HG03558 (cell line): ENCODE measurements at regions not wholly inside any gene's neighbourhood (a gene's known extent, or its start where the extent isn't known, plus 50 kb on each side); places are given as distances from the start of the nearest gene placed in this dataset.
"Not testable (repeated sequence)": the region's sequence is repeated elsewhere in the genome, so short reads cannot be mapped to it uniquely, and the experiment has no call there.

ENCODE experiments used
- ATAC-seq: cut with Tn5 transposase; IDR thresholded peaks from one replicate; pipeline ENCODE4 v1.9.1; 2021; ENCODE audit warnings: moderate number of reproducible peaks; ENCODE audit not compliant: unreplicated experiment; ENCODE audit errors: extremely low read depth

DNA sequence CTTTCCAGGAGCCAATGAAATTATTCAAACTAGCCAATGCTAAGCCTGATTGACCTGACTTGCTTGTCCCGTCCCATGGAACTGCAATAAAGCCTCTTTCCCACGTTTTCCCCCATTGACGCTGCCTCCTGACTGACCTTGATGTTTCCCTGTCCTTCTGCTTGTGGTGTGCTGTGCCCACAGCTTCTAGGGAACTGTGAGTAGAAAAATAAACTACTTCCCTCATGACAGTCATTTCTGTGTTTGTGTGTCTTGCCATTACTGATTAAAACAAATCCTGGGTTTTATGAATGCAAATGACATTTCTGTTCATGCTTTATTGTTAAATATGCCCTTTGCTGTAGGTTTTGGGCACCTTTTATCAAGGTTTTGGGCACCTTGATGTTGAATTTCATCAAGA lies 91.3 kb upstream of the ABI1 start:
- no peak for ATAC-seq

DNA sequence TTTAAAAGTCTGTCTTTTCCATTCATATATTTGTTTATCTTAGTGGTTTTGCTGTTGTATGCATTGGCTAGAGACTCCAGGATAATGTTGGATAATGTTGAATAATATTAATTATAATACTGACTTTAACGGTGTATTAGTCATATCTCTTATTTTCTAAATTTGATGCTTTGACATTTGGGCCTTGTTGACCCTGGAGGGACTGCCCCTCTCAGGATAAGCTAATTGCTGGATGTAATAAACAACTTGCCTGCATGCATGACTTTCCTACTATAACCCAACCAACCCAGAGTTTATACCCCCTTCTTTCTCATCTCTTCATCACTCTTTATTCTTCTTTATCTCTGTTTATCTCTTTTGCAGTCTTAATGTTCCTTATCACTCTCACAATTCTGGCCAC lies 90.9 kb upstream of the ABI1 start:
- no peak for ATAC-seq

DNA sequence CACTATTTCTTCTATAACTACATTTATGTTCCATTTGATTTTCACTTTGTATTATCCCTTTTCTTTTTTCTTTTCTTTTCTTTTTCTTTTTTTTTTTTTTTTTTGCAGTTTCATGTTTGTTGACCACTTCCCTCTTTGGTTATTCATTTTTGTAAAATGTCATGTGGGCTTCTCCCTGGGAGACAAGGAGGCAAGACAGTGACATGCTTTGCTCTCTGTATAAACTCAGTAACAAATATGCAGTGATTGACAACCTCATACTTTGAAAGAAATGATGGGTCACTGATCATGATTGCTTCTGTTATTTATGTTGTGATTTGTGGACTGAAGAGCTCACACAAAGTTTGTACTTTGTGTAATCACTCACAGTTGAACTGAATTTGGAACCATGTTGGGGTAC lies 90.2 kb upstream of the ABI1 start:
- ATAC-seq = peak; percentile 62

DNA sequence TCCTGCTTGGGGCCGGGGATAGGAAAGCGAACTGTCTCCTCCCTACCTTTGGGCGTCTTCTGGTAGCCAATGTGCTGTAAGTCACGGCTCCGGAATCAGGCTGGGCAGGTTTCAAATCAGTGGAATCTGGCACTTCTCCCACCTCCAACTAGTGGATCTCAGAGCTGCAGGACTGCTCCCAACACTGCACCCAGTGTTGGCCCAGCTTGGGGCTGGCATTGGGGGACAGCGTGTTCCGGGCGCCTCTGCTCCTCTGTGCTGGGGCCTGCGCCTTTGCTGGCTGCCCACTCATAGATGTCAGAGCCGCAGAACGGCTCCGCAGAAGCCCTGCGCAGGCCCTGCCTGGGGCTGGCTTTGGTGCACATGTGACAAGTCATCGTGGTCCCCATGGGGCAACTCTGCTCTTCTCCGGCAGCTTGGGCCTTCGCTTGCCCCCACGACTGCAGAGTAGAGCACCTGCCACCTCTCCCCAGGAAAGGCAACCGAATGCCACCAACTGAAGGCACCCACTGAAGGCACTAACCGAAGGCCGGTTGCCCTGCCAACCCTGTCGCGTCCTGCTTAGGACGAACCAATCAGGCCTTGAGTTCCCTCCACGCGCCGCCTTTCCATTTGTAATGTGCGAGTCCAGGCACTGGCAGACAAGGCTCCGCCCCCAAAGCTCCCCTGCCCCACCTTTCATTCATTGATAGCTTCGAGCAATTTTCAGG lies 85.5 kb upstream of the ABI1 start:
- no peak for ATAC-seq

DNA sequence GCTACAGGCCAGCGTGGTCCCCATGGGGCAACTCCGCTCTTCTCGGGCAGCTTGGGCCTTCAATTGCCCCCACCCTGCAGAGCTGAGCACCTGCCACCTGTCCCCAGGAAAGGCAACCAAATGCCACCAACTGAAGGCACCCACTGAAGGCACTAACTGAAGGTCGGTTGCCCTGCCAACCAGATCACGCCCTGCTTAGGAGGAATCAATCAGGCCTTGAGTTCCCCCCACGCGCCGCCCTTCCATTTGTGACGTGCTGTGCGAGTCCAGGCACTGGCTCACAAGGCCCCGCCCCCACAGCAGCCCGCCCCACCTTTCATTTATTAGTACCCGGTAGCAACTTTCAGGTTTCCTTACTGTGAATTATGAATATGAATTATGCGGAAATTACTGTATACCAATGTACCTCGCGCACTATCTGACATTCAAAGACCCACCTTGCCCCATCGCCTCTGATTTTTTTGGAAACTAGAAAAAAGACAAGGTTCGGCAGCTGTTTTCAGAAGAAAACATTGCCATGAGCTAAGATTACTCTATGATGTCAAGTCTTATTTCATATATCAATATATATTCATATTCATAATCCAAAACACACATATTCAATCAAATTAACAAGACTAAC lies 83.6 kb upstream of the ABI1 start:
- ATAC-seq = no peak

DNA sequence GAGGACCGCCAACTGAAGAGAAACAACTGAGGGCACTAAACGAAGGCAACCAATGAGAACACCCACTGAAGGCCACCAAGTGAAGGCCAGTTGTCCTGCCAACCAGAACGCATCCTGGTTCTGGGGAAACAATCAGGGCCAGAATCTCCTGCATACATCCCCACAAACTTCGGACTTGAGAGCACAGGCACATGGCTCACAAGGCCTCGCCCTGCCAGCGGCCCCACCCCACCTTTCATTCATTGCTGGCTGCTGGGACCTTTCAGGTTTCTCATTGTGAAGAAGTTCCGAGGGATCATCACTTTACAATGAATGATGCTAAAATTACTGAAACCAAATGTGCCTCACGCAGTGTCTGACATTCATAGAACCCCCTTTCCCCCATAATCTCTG lies 79.2 kb upstream of the ABI1 start:
- ATAC-seq = no peak

DNA sequence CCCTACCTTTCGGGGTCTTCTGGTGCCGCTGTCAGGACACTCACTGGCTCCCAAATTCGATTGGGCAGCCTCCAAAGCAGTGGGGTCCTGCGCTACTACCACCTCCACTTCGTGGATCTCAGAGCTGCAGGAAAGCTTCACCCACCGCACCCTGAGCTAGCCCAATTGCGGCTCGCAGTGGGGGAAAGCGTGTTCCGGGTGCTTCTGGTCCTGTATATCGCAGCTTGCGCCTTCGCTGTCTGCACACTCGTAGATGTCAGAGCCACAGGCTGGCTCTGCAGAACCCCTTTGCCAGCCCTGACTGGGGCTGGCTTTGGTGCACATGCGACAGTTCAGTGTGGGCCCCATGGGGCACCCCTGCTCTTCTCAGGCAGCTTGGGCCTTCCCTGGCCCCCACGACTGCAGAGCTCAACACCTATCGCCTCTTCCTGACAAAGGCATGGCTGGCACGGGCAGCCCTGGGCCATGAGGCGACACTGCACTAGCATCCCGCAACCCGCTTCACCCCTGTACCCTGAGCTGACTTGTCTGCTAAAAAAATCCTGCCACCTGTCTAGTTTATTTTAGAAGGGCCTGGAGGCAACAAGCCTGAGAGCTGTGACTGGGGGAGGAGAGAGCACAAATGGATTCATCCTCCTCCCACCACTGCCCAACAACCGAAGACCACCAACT lies 78.7 kb upstream of the ABI1 start:
- no peak for ATAC-seq

DNA sequence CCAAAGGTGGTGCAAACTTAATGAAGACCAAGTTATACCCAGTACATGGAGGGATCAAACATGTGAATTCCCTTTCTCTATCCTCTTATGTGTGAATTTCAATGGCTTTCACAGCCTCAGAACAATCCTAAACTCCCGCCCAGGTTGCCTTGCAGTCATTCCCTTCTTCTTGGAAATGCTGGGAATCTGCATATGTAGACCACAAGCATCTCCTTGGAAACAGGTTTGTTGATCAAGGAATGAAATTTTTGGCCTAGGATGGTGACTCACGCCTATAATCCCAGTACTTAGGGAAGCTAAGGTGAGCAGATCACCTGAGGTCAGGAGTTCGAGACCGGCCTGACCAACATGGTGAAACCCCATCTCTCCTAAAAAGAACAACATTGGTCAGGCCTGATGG lies 77.8 kb upstream of the ABI1 start:
- ATAC-seq = no peak

DNA sequence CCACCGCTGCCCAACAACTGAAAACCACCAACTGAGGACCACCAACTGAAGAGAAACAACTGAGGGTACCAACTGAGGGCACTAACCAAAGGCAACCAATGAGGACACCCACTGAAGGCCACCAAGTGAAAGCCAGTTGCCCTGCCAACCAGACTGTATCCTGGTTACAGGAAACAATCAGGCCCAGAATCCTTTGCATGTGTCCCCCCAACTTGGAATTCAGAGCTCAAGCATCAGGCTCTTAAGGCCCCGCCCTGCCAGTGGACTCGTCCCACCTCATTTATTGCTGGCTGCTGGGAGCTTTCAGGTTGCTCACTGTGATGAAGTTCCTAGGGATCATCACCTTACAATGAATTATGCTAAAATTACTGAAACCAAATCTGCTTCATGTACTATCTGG lies 76.6 kb upstream of the ABI1 start:
- no peak for ATAC-seq

DNA sequence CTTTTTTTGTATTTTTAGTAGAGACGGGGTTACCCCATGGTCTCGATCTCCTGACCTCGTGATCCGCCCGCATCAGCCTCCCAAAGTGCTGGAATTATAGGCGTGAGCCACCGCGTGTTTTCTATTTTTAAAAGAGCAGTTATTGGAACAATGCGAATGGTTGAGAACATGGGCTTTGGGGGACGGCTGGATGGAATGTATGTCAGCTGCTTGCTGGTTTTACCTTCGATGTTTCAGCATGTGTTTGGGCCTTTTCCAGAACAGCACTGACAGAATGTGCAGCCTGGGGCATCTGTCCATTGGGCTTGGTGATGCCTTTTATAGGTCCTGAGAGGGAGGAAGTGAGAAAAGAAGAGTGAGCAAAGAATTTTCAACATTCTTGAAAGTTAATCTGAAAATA lies 73.4 kb upstream of the ABI1 start:
- ATAC-seq = not testable (repeated sequence)

DNA sequence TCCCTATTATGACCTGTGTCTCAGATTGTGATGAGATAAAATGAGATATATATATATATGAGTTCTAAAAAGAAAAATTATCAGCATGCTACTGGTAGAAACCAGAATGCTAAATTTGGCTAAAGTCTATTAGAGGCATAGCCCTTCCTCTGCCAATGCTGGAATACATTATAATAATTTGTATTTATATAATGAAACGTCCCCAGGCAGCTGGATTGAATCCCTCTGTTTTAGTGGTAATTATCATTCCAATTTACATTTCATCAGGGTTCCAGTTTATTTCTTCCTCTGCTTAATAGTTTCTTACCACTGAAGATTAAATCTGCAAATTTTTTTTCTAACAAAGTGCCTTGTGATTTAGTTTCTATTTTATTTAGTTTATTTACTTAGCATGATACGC lies 71.8 kb upstream of the ABI1 start:
- no peak for ATAC-seq

DNA sequence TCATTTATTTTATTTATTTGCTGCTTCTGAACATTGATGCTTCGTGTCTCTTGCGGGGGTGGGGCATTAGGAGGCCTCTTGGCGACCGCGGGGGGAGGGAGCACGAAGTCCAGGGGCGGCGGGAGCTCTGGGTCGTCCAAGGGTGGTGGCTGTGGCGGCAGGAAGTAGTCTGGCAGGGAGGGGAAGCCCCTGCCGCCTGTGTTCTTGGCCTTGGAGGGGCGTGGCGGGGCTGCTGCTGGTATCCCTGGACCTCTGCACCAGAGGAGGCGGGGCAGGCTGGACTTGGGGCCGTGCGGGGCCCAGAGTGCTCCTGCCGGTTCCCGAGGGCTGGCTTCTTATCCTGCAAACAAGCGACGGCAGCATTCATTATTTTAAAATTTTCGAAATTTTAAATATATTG lies 70.5 kb upstream of the ABI1 start:
- peak; percentile 93 for ATAC-seq

DNA sequence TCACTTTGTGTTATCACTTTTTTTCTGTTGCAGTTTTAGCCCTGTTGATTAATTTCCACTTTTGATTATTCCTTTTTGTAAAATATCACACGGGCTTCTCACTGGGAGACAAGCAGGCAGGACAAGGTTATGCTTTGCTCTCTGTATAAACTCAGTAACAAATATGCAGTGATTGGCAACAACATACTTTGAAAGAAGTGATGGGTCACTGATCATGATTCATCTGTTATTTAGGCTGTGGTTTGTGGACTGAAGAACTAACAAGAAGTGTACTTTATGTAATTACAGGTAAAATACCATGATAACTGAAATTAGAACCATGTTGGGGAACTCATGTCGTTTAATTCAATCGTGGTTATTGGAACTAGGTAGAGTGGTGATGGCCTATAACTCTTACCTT lies 62.1 kb upstream of the ABI1 start:
- ATAC-seq = not testable (repeated sequence)

DNA sequence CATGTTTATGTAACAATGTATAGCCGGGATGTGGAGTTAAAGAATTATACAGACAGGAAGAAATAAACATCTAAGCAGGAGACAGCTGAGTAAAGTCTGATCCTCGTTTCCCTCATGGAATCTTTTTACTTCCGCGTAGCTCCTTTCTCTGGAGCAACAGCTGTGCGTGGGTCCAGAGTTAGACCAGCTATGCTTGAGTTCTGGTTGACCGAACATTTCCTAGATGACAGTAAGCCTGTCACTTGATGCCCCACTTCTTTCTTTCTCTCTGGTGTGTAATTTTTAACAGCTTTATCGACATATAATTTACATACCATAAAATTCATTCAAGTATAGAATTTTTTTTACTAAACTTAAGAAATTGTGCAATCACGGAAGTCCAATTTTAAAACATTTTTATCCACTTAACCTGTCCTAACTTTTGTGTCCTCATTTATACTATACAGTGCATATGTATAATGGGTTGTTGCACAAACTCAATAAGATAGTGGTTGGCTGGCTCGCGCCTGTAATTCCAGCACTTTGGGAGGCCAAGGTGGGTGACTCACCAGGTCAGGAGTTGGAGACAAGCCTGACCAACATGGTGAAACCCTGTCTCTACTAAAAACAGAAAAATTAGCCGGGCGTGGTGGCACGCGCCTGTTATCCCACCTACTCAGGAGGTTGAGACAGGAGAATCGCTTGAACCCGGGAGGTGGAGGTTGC lies 58.5 kb upstream of the ABI1 start:
- not testable (repeated sequence) for ATAC-seq

DNA sequence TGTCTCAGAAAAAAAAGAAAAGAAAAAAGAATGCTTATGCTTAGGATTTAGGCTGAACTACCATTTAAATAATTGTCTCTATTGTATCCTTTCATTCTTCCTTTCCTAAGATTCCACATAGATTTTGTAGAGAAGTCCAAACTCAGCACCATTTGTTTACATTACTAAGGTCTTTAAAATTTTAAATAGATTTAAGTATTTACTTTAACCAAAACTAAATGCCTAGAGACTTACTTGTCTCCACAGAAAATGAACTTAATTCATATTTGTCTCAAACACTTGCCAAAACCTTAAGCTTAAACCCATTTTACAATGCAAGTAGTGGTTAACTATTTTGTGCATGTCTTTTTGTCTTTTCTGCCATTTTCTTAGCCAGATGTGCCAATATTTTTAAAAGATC lies 54.1 kb upstream of the ABI1 start:
- ATAC-seq = no peak

DNA sequence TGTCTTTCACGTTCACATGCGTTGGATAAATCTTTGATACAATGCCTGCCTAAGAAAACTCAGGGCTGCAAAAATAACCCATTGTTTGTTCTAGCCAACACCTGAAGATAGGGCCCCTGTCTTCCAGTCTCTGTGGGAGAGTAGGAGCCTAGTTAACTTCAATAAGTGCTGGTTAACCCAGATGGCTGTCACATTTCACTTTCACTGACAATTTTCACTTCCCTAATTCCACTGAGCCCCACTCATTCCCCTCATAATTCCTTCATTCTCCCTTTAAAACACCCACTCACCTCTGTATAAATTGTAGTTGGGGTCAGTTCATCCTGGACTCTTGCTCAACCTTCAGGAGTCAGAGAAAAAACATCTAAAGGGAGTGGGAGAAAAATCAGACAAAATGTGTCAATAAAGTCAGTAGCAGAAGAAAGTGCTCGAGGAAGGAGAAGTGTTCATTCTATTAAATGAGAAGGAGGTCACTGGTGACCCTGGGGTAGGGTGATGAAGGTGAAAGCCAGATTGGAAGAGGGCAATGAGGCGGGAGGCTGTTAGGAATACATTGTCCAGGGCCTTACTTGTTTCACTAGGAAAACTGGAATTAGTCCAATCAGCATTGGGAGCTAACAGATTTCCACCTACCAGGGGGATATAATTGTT lies 51.2 kb upstream of the ABI1 start:
- no peak for ATAC-seq
